Vagina (tissue), 2 donors: ENCODE measurements at regions not wholly inside any gene's neighbourhood (a gene's known extent, or its start where the extent isn't known, plus 50 kb on each side); places are given as distances from the start of the nearest gene placed in this dataset.

Experiments used
- DNase-seq, 2 donors: peaks; one replicate each; pipeline ENCODE4 v3.0.0-alpha.2; 2017; ENCODE audit errors: extremely low spot score in 2 of 2
- H3K27ac ChIP-seq: fragments of 200-600 bp; sonication (generic); one replicate; pipeline ENCODE4 v1.5.1; 2019
- H3K27me3 ChIP-seq: fragments of 200-600 bp; sonication (generic); one replicate; pipeline ENCODE4 v1.5.1; 2019
- H3K36me3 ChIP-seq, 2 donors: fragments of 200-600 bp; sonication (generic); one replicate each; pipeline ENCODE4 v1.5.1; 2017 to 2019
- H3K4me1 ChIP-seq: fragments of 200-600 bp; sonication (generic); one replicate; pipeline ENCODE4 v1.5.1; 2019
- H3K4me3 ChIP-seq, 2 donors: fragments of 200-600 bp; sonication (generic); 1 replicate in 1 of 2; 2 replicates in 1 of 2; pipeline ENCODE4 v1.5.1; 2016 to 2019
- H3K9me3 ChIP-seq: fragments of 200-600 bp; sonication (generic); one replicate; pipeline ENCODE4 v1.5.1; 2019
- CTCF ChIP-seq, 3 experiments: fragments of 450-650 bp in 2 of 3; fragments of 200-600 bp in 1 of 3; sonication (generic) in 1 of 3; IDR thresholded peaks; one replicate each; pipeline ENCODE4 v1.5.1; 2017 to 2019; ENCODE audit warnings: antibody characterized with exemption in 3 of 3, mild to moderate bottlenecking in 2 of 3, moderate library complexity in 2 of 3
- POLR2A ChIP-seq, 2 donors: fragments of 450-650 bp; IDR thresholded peaks; one replicate each; pipeline ENCODE4 v1.6.1; 2017; ENCODE audit warnings: antibody characterized with exemption in 2 of 2, mild to moderate bottlenecking in 2 of 2, moderate library complexity in 2 of 2
- POLR2AphosphoS5 ChIP-seq, 2 donors: sonication (generic); formaldehyde crosslinking; IDR thresholded peaks; one replicate each; pipeline ENCODE4 v1.9.0; 2017; ENCODE audit warnings: antibody characterized with exemption in 2 of 2, mild to moderate bottlenecking in 2 of 2, low read depth in 1 of 2; ENCODE audit not compliant: insufficient read depth in 1 of 2
- intact Hi-C: fragments of 100-400 bp; cut with DNase I; formaldehyde crosslinking; loops from one replicate; pipeline ENCODE4 v1.15.1; 2023

DNA sequence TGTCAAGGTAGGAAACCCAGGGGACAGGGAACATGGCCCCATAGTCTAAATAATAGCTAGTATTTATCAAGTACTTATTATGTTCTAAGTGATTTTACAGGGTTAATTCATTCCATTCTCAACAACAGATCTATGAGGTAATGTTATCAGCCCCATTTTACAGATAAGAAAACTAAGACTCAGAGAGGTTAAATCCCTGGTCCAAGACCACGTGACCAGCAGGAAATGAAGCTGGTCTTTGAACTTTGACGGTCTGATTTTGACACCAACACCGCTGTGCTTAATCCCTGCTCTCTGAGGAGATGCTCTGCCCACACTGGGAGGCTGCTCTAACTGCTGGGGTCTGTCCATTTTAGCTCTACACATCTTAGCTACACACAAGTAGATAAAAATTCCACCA, 253.5 kb downstream of the SPTSSA start:
- H3K9me3 ChIP-seq, result no peaks in the 10 kb centered on the region
- no peaks in the 10 kb centered on the region for H3K36me3 ChIP-seq
- H3K4me3 ChIP-seq, result no peak overlapping the region
- no peak for DNase-seq
- no peak for TF ChIP-seq POLR2AphosphoS5 (IDR thresholded peaks at IDR 0.05; ENCODE audit: insufficient read depth in 1 of 2, low read depth in 1 of 2)
- TF ChIP-seq POLR2A (IDR thresholded peaks at IDR 0.05), result no peak
- no peak for TF ChIP-seq CTCF (IDR thresholded peaks at IDR 0.05)
- H3K4me1 ChIP-seq, result no peaks in the 10 kb centered on the region
- intact Hi-C loops, result no loop called here
- no peak overlapping the region for H3K27ac ChIP-seq
- H3K27me3 ChIP-seq, result no peaks in the 10 kb centered on the region

GRCh38 chr14:34205799-34206198, 254.9 kb upstream of the EGLN3 start:
- TF ChIP-seq POLR2A (IDR thresholded peaks at IDR 0.05) (no peak), CTCF (IDR thresholded peaks at IDR 0.05) (no peak)
- DNase-seq, result no peak
- Histone ChIP-seq H3K4me1 (peaks cover 9% of the 10 kb centered on the region), H3K27ac (no peak overlapping the region), H3K4me3 (no peak overlapping the region), H3K9me3 (no peaks in the 10 kb centered on the region), H3K27me3 (no peaks in the 10 kb centered on the region), H3K36me3 (no peaks in the 10 kb centered on the region)
- intact Hi-C loops, result no loop called here

DNA sequence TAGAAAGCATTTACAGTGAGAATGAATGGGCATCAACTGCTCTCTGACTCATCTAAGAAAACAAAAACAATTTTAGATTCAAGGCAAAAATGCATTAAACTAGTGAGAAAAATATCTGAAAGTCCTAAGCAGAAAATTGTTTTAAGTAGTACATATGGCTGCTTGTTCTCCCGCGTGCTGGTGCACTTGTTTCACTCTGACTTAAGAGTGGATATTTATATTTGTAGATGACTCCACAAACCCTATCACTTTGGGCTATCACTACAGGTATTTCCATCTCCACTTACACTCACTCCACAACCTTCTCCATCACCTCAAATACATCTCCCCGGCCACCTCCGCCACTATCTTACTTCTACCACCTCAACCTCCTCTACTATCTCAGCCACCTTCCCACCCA, 253.9 kb upstream of the EGLN3 start:
- no peaks in the 10 kb centered on the region for H3K9me3 ChIP-seq
- no peaks in the 10 kb centered on the region for H3K27me3 ChIP-seq
- H3K27ac ChIP-seq, result no peak overlapping the region
- intact Hi-C loops, result no loop called here
- peaks cover 9% of the 10 kb centered on the region for H3K4me1 ChIP-seq
- no peak for DNase-seq
- no peak overlapping the region for H3K4me3 ChIP-seq
- no peaks in the 10 kb centered on the region for H3K36me3 ChIP-seq
- TF ChIP-seq CTCF (IDR thresholded peaks at IDR 0.05) (no peak), POLR2AphosphoS5 (IDR thresholded peaks at IDR 0.05; ENCODE audit: insufficient read depth in 1 of 2, low read depth in 1 of 2) (no peak), POLR2A (IDR thresholded peaks at IDR 0.05) (no peak)

- intact Hi-C loops, result no loop called here
- no peak overlapping the region for H3K4me3 ChIP-seq
- H3K36me3 ChIP-seq, result no peaks in the 10 kb centered on the region
- H3K9me3 ChIP-seq, result no peaks in the 10 kb centered on the region
- no peak for TF ChIP-seq POLR2AphosphoS5 (IDR thresholded peaks at IDR 0.05; ENCODE audit: insufficient read depth in 1 of 2, low read depth in 1 of 2)
- no peak for TF ChIP-seq CTCF (IDR thresholded peaks at IDR 0.05)
- no peak for TF ChIP-seq POLR2A (IDR thresholded peaks at IDR 0.05)
- DNase-seq, result no peak
- H3K27me3 ChIP-seq, result no peaks in the 10 kb centered on the region
- no peak overlapping the region for H3K27ac ChIP-seq
- peaks cover 9% of the 10 kb centered on the region for H3K4me1 ChIP-seq
Observed at GRCh38 chr14:34203251-34203722, 252.4 kb upstream of the EGLN3 start.

- no peak overlapping the region for H3K4me3 ChIP-seq
- H3K27ac ChIP-seq, result no peak overlapping the region
- intact Hi-C loops, result no loop called here
- no peaks in the 10 kb centered on the region for H3K27me3 ChIP-seq
- H3K9me3 ChIP-seq, result no peaks in the 10 kb centered on the region
- peaks cover 9% of the 10 kb centered on the region for H3K4me1 ChIP-seq
- no peak for DNase-seq
- no peaks in the 10 kb centered on the region for H3K36me3 ChIP-seq
- TF ChIP-seq POLR2AphosphoS5 (IDR thresholded peaks at IDR 0.05; ENCODE audit: insufficient read depth in 1 of 2, low read depth in 1 of 2) (no peak), POLR2A (IDR thresholded peaks at IDR 0.05) (no peak), CTCF (IDR thresholded peaks at IDR 0.05) (no peak)
Observed at GRCh38 chr14:34201909-34202637, 251.2 kb upstream of the EGLN3 start.
